ENCODE measurements at regions not wholly inside any gene's neighbourhood (a gene's known extent, or its start where the extent isn't known, plus 50 kb on each side); places are given as distances from the start of the nearest gene placed in this dataset.

- no peak for TF ChIP-seq YY1 (IDR thresholded peaks at IDR 0.05)
- TF ChIP-seq GABPA (IDR thresholded peaks at IDR 0.05 in 1 of 2, conservative IDR thresholded peaks at IDR 0.05 in 1 of 2), result no peak
- TF ChIP-seq JUND (IDR thresholded peaks at IDR 0.05), result no peak
- TF ChIP-seq CTCF (IDR thresholded peaks at IDR 0.05; ENCODE audit: low read depth, low read length, missing input control), result no peak
- TF ChIP-seq RAD21 (IDR thresholded peaks at IDR 0.05), result no peak
- TF ChIP-seq HNF4G (IDR thresholded peaks at IDR 0.05), result no peak
- no peak for TF ChIP-seq FOXA1 (IDR thresholded peaks at IDR 0.05)
- no peak for TF ChIP-seq HNF4A (conservative IDR thresholded peaks at IDR 0.05)
- no peak for TF ChIP-seq SP1 (IDR thresholded peaks at IDR 0.05)
- TF ChIP-seq TAF1 (conservative IDR thresholded peaks at IDR 0.05), result no peak
- no peak for TF ChIP-seq ATF3 (IDR thresholded peaks at IDR 0.05)
- TF ChIP-seq FOXA2 (IDR thresholded peaks at IDR 0.05), result no peak
- TF ChIP-seq REST (IDR thresholded peaks at IDR 0.05), result no peak
- no peak for TF ChIP-seq NR2F2 (IDR thresholded peaks at IDR 0.05)
- no peak for TF ChIP-seq RXRA (IDR thresholded peaks at IDR 0.05)
- WGBS, result 51% methylated on average over 5 of the region's 5 CpGs
Measured at GRCh38 chr2:152822676-152823075, 104.3 kb downstream of the ARL6IP6 start.

DNA sequence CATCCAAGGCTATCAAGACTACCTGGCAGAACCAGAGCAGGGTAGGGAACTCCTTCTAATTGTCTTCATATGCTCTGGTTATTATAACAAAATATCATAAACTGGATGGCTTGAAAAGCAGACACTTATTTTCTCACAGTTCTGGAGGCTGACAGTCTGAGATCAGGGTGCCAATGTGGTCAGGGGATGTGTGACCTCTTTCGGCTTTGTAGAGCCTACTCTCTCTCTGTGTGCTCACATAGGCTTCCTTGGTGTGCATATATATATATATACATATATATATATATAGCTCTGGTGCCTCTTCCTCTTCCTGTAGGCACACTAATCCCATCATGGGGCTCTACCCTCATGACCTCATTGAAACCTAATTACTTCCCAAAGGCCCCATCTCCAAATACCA, 101.6 kb downstream of the ARL6IP6 start:
- Histone ChIP-seq H3K4me1 (ENCODE audit: control insufficient read depth in 4 of 4, insufficient read depth in 4 of 4, low read length in 3 of 4) (no peaks in the 10 kb centered on the region), H3K9ac (ENCODE audit: low read depth in 1 of 2, low read length in 2 of 2) (no peak overlapping the region), H3K36me3 (ENCODE audit: control insufficient read depth in 4 of 4, insufficient read depth in 3 of 4, low read depth in 1 of 4, low read length in 3 of 4) (no peaks in the 10 kb centered on the region), H3K27me3 (ENCODE audit: control insufficient read depth in 4 of 4, insufficient read depth in 4 of 4, low read length in 3 of 4) (peaks cover 0 to 3% (median 0%) of the 10 kb centered on the region in 4 donors), H3K4me3 (ENCODE audit: low read depth in 1 of 3, low read length in 3 of 3) (no peak overlapping the region), H3K9me3 (ENCODE audit: control insufficient read depth in 4 of 4, low read length in 3 of 4) (no peaks in the 10 kb centered on the region), H3K27ac (ENCODE audit: low read depth in 1 of 2, low read length in 2 of 2) (no peak overlapping the region)
- no peak for DNase-seq (ENCODE audit: low spot score)
- TF ChIP-seq HNF4A (conservative IDR thresholded peaks at IDR 0.05), result no peak
- TF ChIP-seq CTCF (IDR thresholded peaks at IDR 0.05; ENCODE audit: low read depth, low read length, missing input control), result no peak
- TF ChIP-seq RXRA (IDR thresholded peaks at IDR 0.05), result no peak
- TF ChIP-seq NR2F2 (IDR thresholded peaks at IDR 0.05), result no peak
- TF ChIP-seq SP1 (IDR thresholded peaks at IDR 0.05), result no peak
- no peak for TF ChIP-seq ATF3 (IDR thresholded peaks at IDR 0.05)
- TF ChIP-seq JUND (IDR thresholded peaks at IDR 0.05), result no peak
- WGBS, result 85% methylated on average over 1 of the region's 1 CpG

More at GRCh38 chr2:152822676-152823075, 104.3 kb downstream of the ARL6IP6 start:
- H3K36me3 ChIP-seq (ENCODE audit: control insufficient read depth in 4 of 4, insufficient read depth in 3 of 4, low read depth in 1 of 4, low read length in 3 of 4), result no peaks in the 10 kb centered on the region
- H3K27ac ChIP-seq (ENCODE audit: low read depth in 1 of 2, low read length in 2 of 2), result no peak overlapping the region
- no peak for DNase-seq (ENCODE audit: low spot score)
- H3K27me3 ChIP-seq (ENCODE audit: control insufficient read depth in 4 of 4, insufficient read depth in 4 of 4, low read length in 3 of 4), result peaks cover 0 to 3% (median 0%) of the 10 kb centered on the region in 4 donors
- no peaks in the 10 kb centered on the region for H3K4me1 ChIP-seq (ENCODE audit: control insufficient read depth in 4 of 4, insufficient read depth in 4 of 4, low read length in 3 of 4)
- H3K4me3 ChIP-seq (ENCODE audit: low read depth in 1 of 3, low read length in 3 of 3), result no peak overlapping the region
- no peaks in the 10 kb centered on the region for H3K9me3 ChIP-seq (ENCODE audit: control insufficient read depth in 4 of 4, low read length in 3 of 4)
- no peak overlapping the region for H3K9ac ChIP-seq (ENCODE audit: low read depth in 1 of 2, low read length in 2 of 2)

All from liver (tissue), 8 donors.